Nephron progenitor cell (in vitro differentiated cells): ENCODE measurements at regions not wholly inside any gene's neighbourhood (a gene's known extent, or its start where the extent isn't known, plus 50 kb on each side); places are given as distances from the start of the nearest gene placed in this dataset.
"Not testable (repeated sequence)": the region's sequence is repeated elsewhere in the genome, so short reads cannot be mapped to it uniquely, and the experiment has no call there.

Experiments
- DNase-seq: peaks from one replicate; pipeline ENCODE4 v3.0.0; 2021
- H3K27ac Mint-ChIP-seq: 2 replicates; pipeline ENCODE4 v1.8.0; 2021; ENCODE audit warnings: mild to moderate bottlenecking, moderate library complexity, mixed read lengths
- H3K27me3 Mint-ChIP-seq: 2 replicates; pipeline ENCODE4 v1.8.0; 2021; ENCODE audit warnings: mild to moderate bottlenecking, low read depth, mixed read lengths; ENCODE audit not compliant: poor library complexity
- H3K36me3 Mint-ChIP-seq: 2 replicates; pipeline ENCODE4 v1.8.0; 2021; ENCODE audit warnings: low read depth, mixed read lengths
- H3K4me1 Mint-ChIP-seq: 2 replicates; pipeline ENCODE4 v1.8.0; 2021; ENCODE audit warnings: mixed read lengths
- H3K4me3 Mint-ChIP-seq: 2 replicates; pipeline ENCODE4 v1.8.0; 2021; ENCODE audit warnings: mild to moderate bottlenecking, moderate library complexity, mixed read lengths
- H3K9me3 Mint-ChIP-seq: 2 replicates; pipeline ENCODE4 v1.8.0; 2021; ENCODE audit warnings: mild to moderate bottlenecking, moderate library complexity, mixed read lengths
- CTCF ChIP-seq: fragments of 200-600 bp; sonication (generic); IDR thresholded peaks from 2 replicates; pipeline ENCODE4 v1.5.0; 2021; ENCODE audit warnings: antibody characterized with exemption

GRCh38 chr5:118407958-118408357, 580.4 kb downstream of the DTWD2 start:
- no peak for TF ChIP-seq CTCF
- Mint-ChIP-seq H3K4me1 (peaks cover 17% of the 10 kb centered on the region), H3K36me3 (no peaks in the 10 kb centered on the region), H3K27ac (no peak overlapping the region), H3K9me3 (peaks cover 7% of the 10 kb centered on the region), H3K4me3 (no peak overlapping the region), H3K27me3 (no peaks in the 10 kb centered on the region)
- no peak for DNase-seq

- no peak overlapping the region for H3K27ac Mint-ChIP-seq
- H3K4me3 Mint-ChIP-seq = no peak overlapping the region
- no peaks in the 10 kb centered on the region for H3K36me3 Mint-ChIP-seq
- no peak for TF ChIP-seq CTCF
- H3K9me3 Mint-ChIP-seq = peaks cover 22% of the 10 kb centered on the region
- peaks cover 17% of the 10 kb centered on the region for H3K4me1 Mint-ChIP-seq
- no peaks in the 10 kb centered on the region for H3K27me3 Mint-ChIP-seq
- peak; percentile 12 for DNase-seq
These were observed 582.7 kb downstream of the DTWD2 start for GRCh38 chr5:118405650-118406061.

GRCh38 chr5:118397236-118397635, 591.1 kb downstream of the DTWD2 start:
- DNase-seq = no peak
- Mint-ChIP-seq H3K4me1 (no peaks in the 10 kb centered on the region), H3K27ac (no peak overlapping the region), H3K4me3 (no peak overlapping the region), H3K36me3 (no peaks in the 10 kb centered on the region), H3K27me3 (no peaks in the 10 kb centered on the region), H3K9me3 (peaks cover 12% of the 10 kb centered on the region)
- no peak for TF ChIP-seq CTCF

GRCh38 chr5:118392491-118392890, 595.9 kb downstream of the DTWD2 start:
- Mint-ChIP-seq H3K9me3 (peaks cover 10% of the 10 kb centered on the region), H3K4me1 (no peaks in the 10 kb centered on the region), H3K36me3 (no peaks in the 10 kb centered on the region), H3K4me3 (no peak overlapping the region), H3K27me3 (no peaks in the 10 kb centered on the region), H3K27ac (no peak overlapping the region)
- DNase-seq = no peak
- TF ChIP-seq CTCF = no peak

- H3K36me3 Mint-ChIP-seq = peaks cover 17% of the 10 kb centered on the region
- not testable (repeated sequence) for H3K27ac Mint-ChIP-seq
These were observed 605.4 kb downstream of the DTWD2 start for GRCh38 chr5:118382931-118383330.

GRCh38 chr5:118379470-118379869, 608.9 kb downstream of the DTWD2 start:
- no peaks in the 10 kb centered on the region for H3K27me3 Mint-ChIP-seq
- TF ChIP-seq CTCF = no peak
- no peak overlapping the region for H3K27ac Mint-ChIP-seq
- no peaks in the 10 kb centered on the region for H3K4me1 Mint-ChIP-seq
- peaks cover 26% of the 10 kb centered on the region for H3K9me3 Mint-ChIP-seq
- H3K36me3 Mint-ChIP-seq = peaks cover 17% of the 10 kb centered on the region
- no peak overlapping the region for H3K4me3 Mint-ChIP-seq
- no peak for DNase-seq

More at GRCh38 chr5:118382931-118383330, 605.4 kb downstream of the DTWD2 start:
- H3K27me3 Mint-ChIP-seq, DNase-seq, H3K4me1 Mint-ChIP-seq, H3K4me3 Mint-ChIP-seq: not testable (repeated sequence)
- H3K9me3 Mint-ChIP-seq = peaks cover 45% of the 10 kb centered on the region
